OCI-LY1 (cell line): ENCODE measurements at regions not wholly inside any gene's neighbourhood (a gene's known extent, or its start where the extent isn't known, plus 50 kb on each side); places are given as distances from the start of the nearest gene placed in this dataset.

Source experiments
- CTCF ChIP-seq: fragments of 200-600 bp; sonication (generic), shearing (Covaris generic); IDR thresholded peaks from 2 replicates; pipeline ENCODE4 v1.5.1; 2017; ENCODE audit warnings: mild to moderate bottlenecking, antibody characterized with exemption, low read length, moderate library complexity, mixed read lengths
- EZH2 ChIP-seq: fragments of 200-600 bp; sonication (generic), shearing (Covaris generic); IDR thresholded peaks from 2 replicates; pipeline ENCODE4 v1.8.0; 2017; ENCODE audit warnings: borderline replicate concordance, mixed run types, mild to moderate bottlenecking, antibody characterized with exemption, low read length, moderate library complexity, mixed read lengths

DNA sequence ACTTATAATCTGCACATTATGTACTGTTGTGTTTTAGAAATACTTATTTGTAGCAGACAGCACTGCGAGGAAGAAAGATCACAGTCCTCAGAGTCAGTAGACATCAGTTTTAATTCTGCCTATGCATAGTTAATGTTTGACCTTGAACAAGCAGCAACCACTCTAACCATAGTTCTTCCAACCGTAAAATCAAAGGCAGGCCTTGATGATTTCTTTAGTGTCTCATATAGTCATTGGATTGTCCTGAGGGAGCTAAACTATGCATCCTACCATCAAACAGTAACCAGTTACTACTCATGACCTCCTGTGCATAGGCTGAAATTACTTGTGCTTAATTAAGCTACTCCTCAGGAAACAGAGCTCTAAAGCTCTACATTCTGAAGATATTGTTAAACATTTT lies 294.8 kb upstream of the STXBP5 start:
- TF ChIP-seq CTCF (no peak), EZH2 (no peak)
